Memory B cell (primary cell): ENCODE measurements at regions not wholly inside any gene's neighbourhood (a gene's known extent, or its start where the extent isn't known, plus 50 kb on each side); places are given as distances from the start of the nearest gene placed in this dataset.

Experiments
- ATAC-seq: fragments of 150-1000 bp; cut with Tn5 transposase; 2 replicates; pipeline ENCODE4 v1.10.0; 2021; ENCODE audit warnings: low read depth, mild to moderate bottlenecking, moderate library complexity
- DNase-seq, 2 donors: peaks; one replicate each; pipeline ENCODE4 v3.0.0; 2022; ENCODE audit warnings: low spot score in 2 of 2
- H3K27ac Mint-ChIP-seq: one replicate; pipeline ENCODE4 v1.8.0; 2022; ENCODE audit warnings: mild to moderate bottlenecking, moderate library complexity, mixed read lengths
- H3K27me3 Mint-ChIP-seq: one replicate; pipeline ENCODE4 v1.8.0; 2022; ENCODE audit warnings: mixed read lengths
- H3K36me3 Mint-ChIP-seq: one replicate; pipeline ENCODE4 v1.8.0; 2022; ENCODE audit warnings: mild to moderate bottlenecking, mixed read lengths
- H3K4me1 Mint-ChIP-seq: one replicate; pipeline ENCODE4 v1.8.0; 2022; ENCODE audit warnings: mixed read lengths
- H3K4me3 Mint-ChIP-seq: one replicate; pipeline ENCODE4 v1.8.0; 2022; ENCODE audit warnings: mild to moderate bottlenecking, moderate library complexity, mixed read lengths
- H3K9me3 Mint-ChIP-seq: one replicate; pipeline ENCODE4 v1.8.0; 2022; ENCODE audit warnings: mixed read lengths

DNA sequence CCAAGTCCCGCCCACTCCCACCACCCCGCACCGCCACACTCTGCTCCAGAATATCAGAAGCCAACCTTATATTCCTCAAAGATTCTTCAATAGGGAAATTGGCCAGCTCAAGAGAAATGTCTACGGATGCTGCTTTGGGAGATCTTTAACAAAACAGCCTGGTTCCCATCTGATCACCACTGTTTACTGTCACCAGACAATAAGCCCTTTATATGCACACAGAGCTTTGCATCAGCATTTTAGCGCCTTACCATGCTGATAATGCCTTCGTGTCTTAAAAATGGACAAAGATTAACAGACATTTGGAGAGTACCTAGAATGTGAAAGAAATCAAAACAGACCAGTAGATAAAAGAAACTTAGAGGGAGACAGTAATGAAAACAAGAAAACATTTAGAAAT, 141.7 kb upstream of the SYT6 start:
- H3K4me3 Mint-ChIP-seq, result no peak overlapping the region
- no peaks in the 10 kb centered on the region for H3K4me1 Mint-ChIP-seq
- peaks cover 10% of the 10 kb centered on the region for H3K27me3 Mint-ChIP-seq
- no peaks in the 10 kb centered on the region for H3K36me3 Mint-ChIP-seq
- no peaks in the 10 kb centered on the region for H3K9me3 Mint-ChIP-seq
- DNase-seq, result no peak
- ATAC-seq, result no peak
- no peak overlapping the region for H3K27ac Mint-ChIP-seq

DNA sequence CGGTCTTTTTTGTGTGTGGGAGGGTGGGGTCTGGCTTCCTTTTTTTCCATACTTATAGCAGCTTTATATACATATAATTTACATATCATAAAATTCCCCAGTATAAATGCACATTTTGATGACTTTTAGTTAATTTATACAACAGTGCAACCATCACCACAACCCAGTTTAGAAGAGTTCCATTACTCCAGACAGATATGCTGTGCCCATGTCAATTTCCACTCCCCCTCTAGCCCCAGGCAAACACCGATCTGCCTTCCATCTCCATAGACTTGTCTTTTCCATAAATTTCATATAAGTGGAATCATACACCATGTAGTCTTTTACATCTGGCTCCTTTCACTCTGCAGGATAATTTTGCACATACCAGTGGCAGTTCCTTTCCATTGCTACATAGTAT, 139.2 kb upstream of the SYT6 start:
- no peak overlapping the region for H3K27ac Mint-ChIP-seq
- H3K4me1 Mint-ChIP-seq, result no peaks in the 10 kb centered on the region
- H3K36me3 Mint-ChIP-seq, result no peaks in the 10 kb centered on the region
- no peak overlapping the region for H3K4me3 Mint-ChIP-seq
- H3K27me3 Mint-ChIP-seq, result peaks cover 13% of the 10 kb centered on the region
- no peak for DNase-seq
- no peaks in the 10 kb centered on the region for H3K9me3 Mint-ChIP-seq
- ATAC-seq, result no peak

DNA sequence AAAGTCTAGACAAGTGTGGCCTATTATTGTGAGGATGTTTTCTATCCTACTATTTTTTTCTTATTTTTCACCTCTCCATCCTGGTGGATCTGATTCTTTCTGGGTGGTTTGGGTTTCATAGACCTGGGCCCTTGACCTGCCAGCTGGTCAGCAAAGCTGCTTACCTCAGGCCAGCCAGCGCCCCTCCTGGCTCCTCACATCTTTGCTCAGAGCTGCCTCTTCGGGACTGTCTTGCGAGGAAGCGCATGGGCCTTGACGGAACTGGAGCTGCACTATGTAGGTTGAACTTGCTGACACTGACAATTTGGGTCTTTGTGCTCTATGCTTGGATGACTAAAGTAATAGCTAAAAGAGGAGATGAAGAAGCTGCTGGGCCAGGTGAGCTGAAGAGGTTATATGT, 138.5 kb upstream of the SYT6 start:
- Mint-ChIP-seq H3K4me1 (no peaks in the 10 kb centered on the region), H3K4me3 (no peak overlapping the region), H3K36me3 (no peaks in the 10 kb centered on the region), H3K9me3 (no peaks in the 10 kb centered on the region), H3K27me3 (peaks cover 13% of the 10 kb centered on the region), H3K27ac (no peak overlapping the region)
- ATAC-seq (no peak), DNase-seq (no peak)

DNA sequence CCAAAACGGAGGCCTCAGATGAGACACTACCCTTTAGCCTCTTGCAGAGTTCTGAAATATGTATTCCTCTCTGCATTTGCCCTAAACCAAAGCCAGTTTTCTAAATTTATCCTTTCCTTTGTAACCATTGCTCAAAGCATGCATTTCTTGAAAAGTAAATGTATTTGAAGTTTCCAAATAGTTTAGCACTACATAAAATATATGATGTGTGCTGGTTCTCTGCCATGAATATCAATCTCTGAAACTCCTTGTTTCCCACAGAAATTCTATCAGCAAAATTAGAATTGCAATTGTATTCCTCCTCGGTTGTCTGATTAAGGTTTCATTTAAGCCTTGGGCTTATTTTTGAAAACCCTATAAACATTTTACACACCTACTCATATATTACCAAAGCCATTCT, 137.1 kb upstream of the SYT6 start:
- no peaks in the 10 kb centered on the region for H3K4me1 Mint-ChIP-seq
- H3K9me3 Mint-ChIP-seq, result no peaks in the 10 kb centered on the region
- no peak for ATAC-seq
- H3K4me3 Mint-ChIP-seq, result no peak overlapping the region
- DNase-seq, result no peak
- no peaks in the 10 kb centered on the region for H3K36me3 Mint-ChIP-seq
- no peak overlapping the region for H3K27ac Mint-ChIP-seq
- H3K27me3 Mint-ChIP-seq, result peaks cover 10% of the 10 kb centered on the region

DNA sequence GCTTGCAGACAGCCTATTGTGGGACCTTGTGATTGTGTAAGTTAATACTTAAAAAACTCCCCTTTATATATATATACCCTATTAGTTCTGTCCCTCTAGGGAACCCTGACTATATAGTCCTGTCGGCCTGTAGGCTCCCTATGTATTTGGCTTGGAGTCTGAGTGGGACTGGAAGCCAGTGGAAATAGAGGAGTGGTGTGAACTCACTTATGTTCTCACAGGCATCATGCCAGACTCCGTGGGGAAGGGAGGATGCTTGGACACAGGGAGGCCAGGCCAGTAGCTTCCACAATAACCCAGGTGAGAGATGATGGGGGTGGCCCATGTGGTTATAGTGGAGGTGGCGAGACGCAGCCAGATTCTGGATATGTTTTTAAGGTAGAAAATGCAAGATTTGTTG, 136.7 kb upstream of the SYT6 start:
- H3K4me3 Mint-ChIP-seq, result no peak overlapping the region
- H3K36me3 Mint-ChIP-seq, result no peaks in the 10 kb centered on the region
- H3K9me3 Mint-ChIP-seq, result no peaks in the 10 kb centered on the region
- H3K27me3 Mint-ChIP-seq, result peaks cover 8% of the 10 kb centered on the region
- DNase-seq (no peak), ATAC-seq (no peak)
- H3K4me1 Mint-ChIP-seq, result no peaks in the 10 kb centered on the region
- H3K27ac Mint-ChIP-seq, result no peak overlapping the region

DNA sequence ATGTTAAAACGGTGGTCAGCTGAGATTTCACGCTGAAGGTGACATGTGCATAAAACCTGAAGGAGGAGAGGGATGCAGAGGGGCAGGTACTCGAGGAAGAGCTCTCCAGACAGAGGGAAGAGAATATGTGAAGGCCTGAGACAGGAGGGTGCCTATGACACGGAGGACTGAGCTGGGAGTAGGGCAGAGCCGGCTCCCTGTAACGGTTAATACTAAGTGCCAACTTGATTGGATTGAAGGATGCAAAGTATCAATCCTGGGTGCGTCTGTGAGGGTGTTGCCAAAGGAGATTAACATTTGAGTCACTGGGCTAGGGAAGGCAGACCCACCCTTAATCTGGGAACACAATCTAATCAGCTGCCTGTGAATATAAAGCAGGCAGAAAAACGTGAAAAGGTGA, 136.2 kb upstream of the SYT6 start:
- DNase-seq (no peak), ATAC-seq (no peak)
- Mint-ChIP-seq H3K9me3 (no peaks in the 10 kb centered on the region), H3K27me3 (peaks cover 8% of the 10 kb centered on the region), H3K4me3 (no peak overlapping the region), H3K36me3 (no peaks in the 10 kb centered on the region), H3K27ac (no peak overlapping the region), H3K4me1 (no peaks in the 10 kb centered on the region)

DNA sequence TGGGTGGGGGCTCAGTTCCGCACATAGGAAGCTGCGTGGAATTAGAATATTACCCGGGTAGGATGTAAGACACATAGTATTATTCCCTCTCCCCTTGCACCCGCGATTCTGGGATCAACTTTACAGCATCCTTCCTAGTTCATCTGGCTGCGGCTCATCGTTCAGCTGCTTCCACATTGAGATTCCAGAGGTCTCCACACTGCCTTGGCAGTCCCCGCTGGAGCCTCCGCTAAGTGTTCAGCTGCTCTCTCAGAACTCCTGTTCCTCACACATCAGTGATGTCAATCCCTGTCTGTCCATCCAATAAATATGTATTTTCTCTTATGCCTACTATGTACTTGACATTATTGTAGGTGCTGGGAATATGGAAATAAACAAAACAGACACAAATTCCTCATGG, 135.6 kb upstream of the SYT6 start:
- DNase-seq, result no peak
- Mint-ChIP-seq H3K9me3 (no peaks in the 10 kb centered on the region), H3K4me1 (no peaks in the 10 kb centered on the region)

DNA sequence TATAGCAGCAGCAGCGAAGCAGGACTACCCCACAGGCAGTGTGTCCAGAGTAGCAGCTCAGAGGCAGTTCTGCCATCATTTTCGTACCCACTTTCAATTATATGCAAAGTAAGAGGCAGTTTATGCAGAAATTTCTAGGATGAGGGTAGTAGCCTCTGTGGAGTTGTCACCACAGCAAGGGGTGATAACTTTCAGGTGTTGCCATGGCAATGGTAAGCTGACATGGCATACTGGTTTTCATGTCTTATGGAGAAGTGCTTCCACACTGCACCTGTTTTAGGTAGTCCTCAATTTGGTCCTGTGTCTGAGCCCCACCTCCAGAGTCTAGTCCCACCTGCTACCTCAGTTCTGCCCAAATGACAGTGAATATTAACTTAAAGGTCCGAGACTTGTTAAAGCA, 133.3 kb upstream of the SYT6 start:
- DNase-seq, result no peak
- ATAC-seq, result no peak
- Mint-ChIP-seq H3K9me3 (no peaks in the 10 kb centered on the region), H3K4me1 (no peaks in the 10 kb centered on the region), H3K4me3 (no peak overlapping the region), H3K36me3 (no peaks in the 10 kb centered on the region), H3K27me3 (peaks cover 6% of the 10 kb centered on the region), H3K27ac (no peak overlapping the region)

More for the DNA sequence above, 135.6 kb upstream of the SYT6 start:
- Mint-ChIP-seq H3K27me3 (peaks cover 8% of the 10 kb centered on the region), H3K4me3 (no peak overlapping the region), H3K36me3 (no peaks in the 10 kb centered on the region), H3K27ac (no peak overlapping the region)
- no peak for ATAC-seq

DNA sequence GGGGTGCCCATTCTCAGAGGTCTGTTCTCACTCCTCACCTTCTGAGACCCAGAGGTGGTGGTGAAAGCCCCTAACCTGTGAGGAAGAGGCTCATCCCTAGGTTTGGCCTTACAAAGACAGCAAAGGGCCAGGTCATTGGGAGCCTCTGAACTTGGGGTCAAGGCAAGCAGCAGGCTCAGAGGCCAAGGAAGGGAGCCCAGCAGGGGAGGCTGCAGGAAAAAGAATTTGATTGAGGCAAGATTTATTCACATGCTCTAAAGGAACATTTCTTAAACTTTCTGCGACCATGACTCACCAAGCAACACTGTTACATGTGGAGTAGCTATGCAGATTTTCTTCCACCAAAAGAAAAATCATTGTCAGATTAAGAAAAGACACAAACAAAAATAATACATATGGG, 132.5 kb upstream of the SYT6 start:
- ATAC-seq (no peak), DNase-seq (no peak)
- Mint-ChIP-seq H3K36me3 (no peaks in the 10 kb centered on the region), H3K9me3 (no peaks in the 10 kb centered on the region), H3K4me1 (no peaks in the 10 kb centered on the region), H3K27me3 (peaks cover 6% of the 10 kb centered on the region), H3K4me3 (no peak overlapping the region), H3K27ac (no peak overlapping the region)

DNA sequence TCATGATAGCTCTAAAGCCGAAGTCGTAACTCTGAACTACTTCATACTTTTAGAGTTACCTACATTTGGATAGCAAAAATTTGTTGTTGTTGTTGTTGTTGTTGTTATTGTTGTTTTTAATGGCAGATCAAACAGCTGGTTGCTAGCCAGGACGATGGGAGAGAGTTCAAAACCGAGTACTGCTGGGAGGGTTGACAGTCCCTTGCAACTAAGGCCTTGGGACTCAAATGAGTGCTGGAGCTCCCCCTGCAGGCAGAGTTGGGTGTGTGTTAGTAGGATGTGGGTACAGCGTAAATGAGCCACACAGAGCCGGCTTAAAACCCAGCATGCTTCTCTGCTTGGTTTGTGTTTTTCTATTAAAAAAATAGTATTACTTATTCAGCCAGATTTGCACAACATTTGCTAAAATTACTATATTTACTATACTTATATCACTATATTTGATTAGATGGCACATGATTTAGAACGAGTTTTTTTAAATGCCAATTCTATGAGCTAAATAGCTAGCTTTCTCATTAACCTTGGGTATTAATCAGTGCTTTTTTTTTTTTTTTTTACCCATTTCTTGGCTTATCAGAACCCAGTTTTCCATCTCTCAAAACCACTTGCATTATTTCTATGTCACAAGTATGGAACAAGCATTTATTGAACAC, 129.2 kb upstream of the SYT6 start:
- DNase-seq, result peak; percentile 63 to 68
- no peak overlapping the region for H3K27ac Mint-ChIP-seq
- H3K27me3 Mint-ChIP-seq, result peaks cover 1% of the 10 kb centered on the region
- H3K9me3 Mint-ChIP-seq, result no peaks in the 10 kb centered on the region
- H3K4me1 Mint-ChIP-seq, result no peaks in the 10 kb centered on the region
- ATAC-seq, result peak; percentile 88
- no peak overlapping the region for H3K4me3 Mint-ChIP-seq
- H3K36me3 Mint-ChIP-seq, result no peaks in the 10 kb centered on the region

DNA sequence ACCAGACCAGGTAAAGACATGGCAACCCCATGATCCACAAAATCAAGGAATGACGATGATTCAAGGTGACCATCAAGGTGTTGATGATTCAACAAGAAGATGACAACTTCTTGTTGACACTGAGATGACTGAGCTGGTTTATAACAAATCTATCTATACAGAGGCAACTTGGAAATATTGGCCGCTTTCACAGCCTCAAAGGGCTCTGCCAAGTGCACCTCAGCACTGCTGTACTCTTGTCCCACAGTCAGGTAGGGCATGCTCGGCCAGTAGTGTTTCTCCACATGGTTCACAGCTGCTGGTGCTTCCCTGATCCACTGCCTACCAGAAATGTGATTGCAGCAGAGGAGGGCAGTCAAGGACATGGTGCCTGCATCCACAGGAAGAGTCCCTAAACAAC, 125.2 kb upstream of the SYT6 start:
- no peak for DNase-seq
- no peak overlapping the region for H3K27ac Mint-ChIP-seq
- no peaks in the 10 kb centered on the region for H3K4me1 Mint-ChIP-seq
- peaks cover 10% of the 10 kb centered on the region for H3K27me3 Mint-ChIP-seq
- ATAC-seq, result no peak
- no peaks in the 10 kb centered on the region for H3K36me3 Mint-ChIP-seq
- no peak overlapping the region for H3K4me3 Mint-ChIP-seq
- H3K9me3 Mint-ChIP-seq, result no peaks in the 10 kb centered on the region

DNA sequence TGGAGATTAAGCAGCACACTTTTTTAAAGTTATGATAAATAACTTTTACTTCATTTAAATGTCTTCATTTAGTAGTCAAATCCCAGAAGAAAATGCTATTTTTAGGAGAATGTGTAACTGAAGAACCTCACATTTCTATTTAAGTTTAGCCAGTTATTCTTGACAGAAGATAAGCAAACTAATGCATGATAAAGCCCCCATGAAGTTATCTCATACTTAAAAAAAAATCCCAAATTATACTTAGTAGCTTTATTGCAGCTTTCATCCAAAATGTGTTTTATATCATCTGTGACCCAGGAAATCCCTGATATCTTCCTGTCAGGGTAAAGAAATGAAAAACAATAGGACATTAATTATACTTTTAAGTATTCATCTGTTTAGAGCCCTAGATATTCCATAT, 124.8 kb upstream of the SYT6 start:
- no peak for ATAC-seq
- no peaks in the 10 kb centered on the region for H3K9me3 Mint-ChIP-seq
- H3K27me3 Mint-ChIP-seq, result peaks cover 9% of the 10 kb centered on the region
- no peaks in the 10 kb centered on the region for H3K4me1 Mint-ChIP-seq
- H3K36me3 Mint-ChIP-seq, result no peaks in the 10 kb centered on the region
- no peak overlapping the region for H3K27ac Mint-ChIP-seq
- no peak overlapping the region for H3K4me3 Mint-ChIP-seq
- DNase-seq, result no peak

DNA sequence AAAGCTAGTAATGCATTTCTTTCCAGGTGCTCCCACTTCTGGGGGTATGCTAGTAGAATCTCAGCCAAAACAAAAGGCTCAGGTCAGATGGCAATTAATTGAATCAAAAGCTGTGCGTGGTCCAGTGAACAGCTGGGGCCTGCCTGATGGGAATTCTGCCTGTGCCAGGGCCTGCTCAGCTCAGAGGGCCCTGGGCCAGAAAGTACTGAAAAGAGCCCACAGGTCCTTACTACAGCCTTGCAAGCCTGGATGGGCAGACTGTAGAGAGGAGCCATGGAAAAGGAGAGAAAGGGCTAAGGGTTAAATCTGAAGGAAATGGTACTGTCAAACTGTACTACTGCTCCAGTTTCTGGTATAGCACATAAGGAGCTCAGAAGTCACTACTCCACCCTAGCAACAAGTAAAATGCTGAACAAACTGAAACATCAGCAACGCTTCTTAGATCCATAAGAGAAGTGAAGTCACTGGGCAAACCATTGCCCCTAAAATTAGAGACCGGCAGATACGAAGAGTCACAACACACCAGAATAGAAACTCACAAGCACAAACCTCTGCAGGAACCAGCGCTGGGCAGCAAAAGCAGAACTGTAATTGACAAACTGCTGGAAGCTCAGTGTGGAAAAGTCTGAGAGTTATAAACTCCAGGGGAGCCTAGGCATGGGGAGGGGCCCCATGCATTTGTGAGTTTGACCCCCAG, 121.1 kb upstream of the SYT6 start:
- Mint-ChIP-seq H3K9me3 (no peaks in the 10 kb centered on the region), H3K4me3 (no peak overlapping the region)

DNA sequence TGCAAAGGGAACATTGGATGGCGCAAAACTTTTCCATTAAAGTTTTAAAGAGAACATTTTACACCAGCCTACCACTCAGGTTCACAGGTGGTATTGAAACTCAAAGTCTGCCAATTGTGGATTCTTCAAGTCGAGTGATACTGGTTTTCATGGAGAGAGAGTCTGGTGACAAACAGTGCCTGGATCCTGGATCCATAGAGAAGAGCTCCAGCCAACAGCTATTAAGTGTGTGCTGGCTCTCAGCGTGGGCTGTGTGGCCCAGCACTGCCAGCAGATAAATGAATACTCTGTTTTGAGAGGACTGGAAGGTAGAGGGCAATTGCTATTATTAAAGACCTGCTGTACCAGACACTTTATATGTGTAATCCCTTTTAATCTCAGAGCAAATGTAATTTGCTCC, 118.9 kb upstream of the SYT6 start:
- Mint-ChIP-seq H3K36me3 (no peaks in the 10 kb centered on the region), H3K9me3 (no peaks in the 10 kb centered on the region), H3K27me3 (peaks cover 13% of the 10 kb centered on the region), H3K4me1 (no peaks in the 10 kb centered on the region), H3K27ac (no peak overlapping the region), H3K4me3 (no peak overlapping the region)
- no peak for DNase-seq
- ATAC-seq, result no peak

More for the DNA sequence above, 121.1 kb upstream of the SYT6 start:
- Mint-ChIP-seq H3K36me3 (no peaks in the 10 kb centered on the region), H3K27me3 (peaks cover 11% of the 10 kb centered on the region), H3K4me1 (no peaks in the 10 kb centered on the region), H3K27ac (no peak overlapping the region)
- DNase-seq (no peak), ATAC-seq (no peak)

DNA sequence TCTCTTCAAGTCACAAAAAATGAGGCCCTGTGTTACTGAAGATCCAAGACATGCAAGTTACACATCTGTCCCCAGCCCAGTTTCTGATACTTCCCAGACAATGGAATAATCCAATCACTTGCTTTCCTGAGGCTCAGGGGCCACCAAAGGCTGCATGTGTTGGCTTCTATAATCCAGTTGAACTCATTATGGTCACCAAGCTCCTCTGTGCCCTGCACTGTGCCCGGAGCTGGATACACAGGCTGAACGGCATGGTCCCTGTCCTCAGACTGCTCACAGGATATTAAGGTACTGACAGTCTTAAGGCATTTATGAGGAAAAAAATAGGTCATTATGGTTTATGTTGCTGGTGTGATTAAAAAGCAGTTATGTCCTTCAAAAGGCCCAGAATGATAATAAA, 117.0 kb upstream of the SYT6 start:
- no peak overlapping the region for H3K27ac Mint-ChIP-seq
- no peak overlapping the region for H3K4me3 Mint-ChIP-seq
- H3K27me3 Mint-ChIP-seq, result peaks cover 13% of the 10 kb centered on the region
- H3K9me3 Mint-ChIP-seq, result no peaks in the 10 kb centered on the region
- no peaks in the 10 kb centered on the region for H3K4me1 Mint-ChIP-seq
- H3K36me3 Mint-ChIP-seq, result no peaks in the 10 kb centered on the region
- ATAC-seq, result no peak
- no peak for DNase-seq
